DOHH2 (cell line): ENCODE measurements at regions not wholly inside any gene's neighbourhood (a gene's known extent, or its start where the extent isn't known, plus 50 kb on each side); places are given as distances from the start of the nearest gene placed in this dataset.
"Not testable (repeated sequence)": the region's sequence is repeated elsewhere in the genome, so short reads cannot be mapped to it uniquely, and the experiment has no call there.

Experiments
- CTCF ChIP-seq: fragments of 200-600 bp; sonication (generic); IDR thresholded peaks from one replicate; pipeline ENCODE4 v1.5.1; 2014; ENCODE audit warnings: antibody characterized with exemption, mild to moderate bottlenecking, low read depth, low read length; ENCODE audit not compliant: poor library complexity, severe bottlenecking
- EZH2phosphoT487 ChIP-seq: fragments of 200-600 bp; sonication (generic); IDR thresholded peaks from 2 replicates; pipeline ENCODE4 v1.6.1; 2017; ENCODE audit warnings: borderline replicate concordance, mild to moderate bottlenecking, antibody characterized with exemption, low read length, moderate library complexity, mixed read lengths

GRCh38 chr16:14383844-14384243, 246.2 kb downstream of the PARN start:
- TF ChIP-seq CTCF, EZH2phosphoT487: not testable (repeated sequence)
